ENCODE measurements at regions not wholly inside any gene's neighbourhood (a gene's known extent, or its start where the extent isn't known, plus 50 kb on each side); places are given as distances from the start of the nearest gene placed in this dataset.

DNA sequence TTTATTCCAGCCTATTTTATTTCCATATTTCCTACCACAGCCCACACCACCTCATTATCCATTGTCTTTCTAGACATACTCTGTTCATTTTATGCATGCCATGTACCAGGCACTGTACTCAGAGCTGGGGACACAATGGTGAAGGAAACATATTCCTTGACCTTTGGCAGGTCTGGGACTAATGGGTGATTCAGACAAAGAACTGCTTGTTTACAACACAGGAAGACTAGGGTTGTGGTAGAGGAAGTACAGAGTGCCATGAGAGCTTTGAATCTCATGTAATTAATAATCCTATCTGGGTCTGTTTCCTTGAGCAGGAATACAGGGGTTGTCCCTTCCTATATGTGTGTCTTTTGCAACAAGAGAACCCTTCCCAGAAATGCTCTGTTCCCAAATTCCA, 75.1 kb upstream of the NUDT10 start:
- no peak for TF ChIP-seq CTCF (conservative IDR thresholded peaks at IDR 0.05; ENCODE audit: low read depth, low read length)
- no peak for TF ChIP-seq EZH2 (IDR thresholded peaks at IDR 0.05; ENCODE audit: borderline replicate concordance, low read depth, low read length, poor library complexity, severe bottlenecking)
